ENCODE measurements at regions not wholly inside any gene's neighbourhood (a gene's known extent, or its start where the extent isn't known, plus 50 kb on each side); places are given as distances from the start of the nearest gene placed in this dataset.

GRCh38 chr5:82424211-82424610, 146.1 kb upstream of the RPS23 start:
- Mint-ChIP-seq H3K4me1 (no peaks in the 10 kb centered on the region), H3K9me3 (peaks cover 7% of the 10 kb centered on the region), H3K27me3 (ENCODE audit: insufficient read depth, low read depth) (peaks cover 7% of the 10 kb centered on the region), H3K36me3 (no peaks in the 10 kb centered on the region), H3K4me3 (no peak overlapping the region), H3K27ac (no peak overlapping the region)
- H3K4me3 ChIP-seq = no peak overlapping the region
- no peaks in the 10 kb centered on the region for H3K9me3 ChIP-seq (ENCODE audit: low read depth)
- no peaks in the 10 kb centered on the region for H3K4me1 ChIP-seq
- H3K9ac ChIP-seq = no peak overlapping the region
- TF ChIP-seq EZH2 (IDR thresholded peaks at IDR 0.05) (no peak), CTCF (IDR thresholded peaks at IDR 0.05) (no peak), EZH2phosphoT487 (IDR thresholded peaks at IDR 0.05) (no peak)
- H3K4me2 ChIP-seq = no peak overlapping the region
- no peaks in the 10 kb centered on the region for H3K27me3 ChIP-seq
- no peak overlapping the region for H3K27ac ChIP-seq
- no peaks in the 10 kb centered on the region for H3K79me2 ChIP-seq (ENCODE audit: low read depth)
- DNase-seq (ENCODE audit: low spot score) = no peak
- no peaks in the 10 kb centered on the region for H3F3A ChIP-seq (ENCODE audit: low read depth)
- H2AFZ ChIP-seq (replicated peaks) = no peak overlapping the region
- no peaks in the 10 kb centered on the region for H4K20me1 ChIP-seq (ENCODE audit: low read depth)
- no peaks in the 10 kb centered on the region for H3K36me3 ChIP-seq

- no peaks in the 10 kb centered on the region for H4K20me1 ChIP-seq (ENCODE audit: low read depth)
- no peak overlapping the region for H3K4me3 Mint-ChIP-seq
- no peak overlapping the region for H2AFZ ChIP-seq (replicated peaks)
- no peaks in the 10 kb centered on the region for H3F3A ChIP-seq (ENCODE audit: low read depth)
- no peaks in the 10 kb centered on the region for H3K36me3 Mint-ChIP-seq
- no peaks in the 10 kb centered on the region for H3K79me2 ChIP-seq (ENCODE audit: low read depth)
- H3K27me3 Mint-ChIP-seq (ENCODE audit: insufficient read depth, low read depth) = peaks cover 7% of the 10 kb centered on the region
- no peak overlapping the region for H3K4me2 ChIP-seq
- no peak overlapping the region for H3K9ac ChIP-seq
- peaks cover 2% of the 10 kb centered on the region for H3K9me3 Mint-ChIP-seq
- no peaks in the 10 kb centered on the region for H3K27me3 ChIP-seq
- H3K27ac Mint-ChIP-seq = no peak overlapping the region
- H3K27ac ChIP-seq = no peak overlapping the region
- no peaks in the 10 kb centered on the region for H3K4me1 Mint-ChIP-seq
- H3K36me3 ChIP-seq = no peaks in the 10 kb centered on the region
- no peak overlapping the region for H3K4me3 ChIP-seq
- no peak for TF ChIP-seq CTCF (IDR thresholded peaks at IDR 0.05)
- TF ChIP-seq EZH2 (IDR thresholded peaks at IDR 0.05) = no peak
- TF ChIP-seq EZH2phosphoT487 (IDR thresholded peaks at IDR 0.05) = no peak
- no peak for DNase-seq (ENCODE audit: low spot score)
- H3K4me1 ChIP-seq = no peaks in the 10 kb centered on the region
- no peaks in the 10 kb centered on the region for H3K9me3 ChIP-seq (ENCODE audit: low read depth)
These were observed 144.6 kb upstream of the RPS23 start for GRCh38 chr5:82422751-82423181.

- Mint-ChIP-seq H3K27me3 (ENCODE audit: insufficient read depth, low read depth) (peaks cover 9% of the 10 kb centered on the region), H3K36me3 (no peaks in the 10 kb centered on the region)
- no peak overlapping the region for H3K4me2 ChIP-seq
These were observed 144.0 kb upstream of the RPS23 start for GRCh38 chr5:82422001-82422740.

More at GRCh38 chr5:82422001-82422740, 144.0 kb upstream of the RPS23 start:
- Histone ChIP-seq H3K36me3 (no peaks in the 10 kb centered on the region), H2AFZ (replicated peaks) (no peak overlapping the region), H3K27me3 (no peaks in the 10 kb centered on the region), H4K20me1 (ENCODE audit: low read depth) (no peaks in the 10 kb centered on the region), H3K9ac (no peak overlapping the region), H3K4me1 (no peaks in the 10 kb centered on the region), H3K27ac (no peak overlapping the region), H3F3A (ENCODE audit: low read depth) (no peaks in the 10 kb centered on the region), H3K9me3 (ENCODE audit: low read depth) (no peaks in the 10 kb centered on the region), H3K4me3 (no peak overlapping the region), H3K79me2 (ENCODE audit: low read depth) (no peaks in the 10 kb centered on the region)
- Mint-ChIP-seq H3K4me3 (no peak overlapping the region), H3K4me1 (no peaks in the 10 kb centered on the region), H3K9me3 (peaks cover 2% of the 10 kb centered on the region), H3K27ac (no peak overlapping the region)
- TF ChIP-seq CTCF (IDR thresholded peaks at IDR 0.05) = no peak
- TF ChIP-seq EZH2 (IDR thresholded peaks at IDR 0.05) = no peak
- no peak for TF ChIP-seq EZH2phosphoT487 (IDR thresholded peaks at IDR 0.05)
- DNase-seq (ENCODE audit: low spot score) = no peak
